Endothelial cell of umbilical vein (primary cell): ENCODE measurements at regions not wholly inside any gene's neighbourhood (a gene's known extent, or its start where the extent isn't known, plus 50 kb on each side); places are given as distances from the start of the nearest gene placed in this dataset.

Source experiments
- BruUV-seq: library from RNA; stranded (reverse); fragments of 400-500 nt; replicated peaks from 2 replicates; lab custom pipeline; 2021; lab: Mats Ljungman, UMichigan
- CTCF ChIA-PET: fragments of 300-600, 350-600 bp; sonication (Branson Sonifier 250); formaldehyde crosslinking; loops from one replicate; lab custom pipeline; 2021; ENCODE audit warnings: antibody characterized with exemption, inconsistent platforms; lab: Charles Lee
- POLR2A ChIA-PET: fragments of 300-600, 350-600 bp; sonication (Branson Sonifier 250); formaldehyde crosslinking; loops from one replicate; lab custom pipeline; 2021; ENCODE audit warnings: antibody characterized with exemption, inconsistent platforms; lab: Charles Lee
- DNase-seq: peaks from one replicate; pipeline ENCODE4 v3.0.0-alpha.2; 2011; ENCODE audit warnings: low read depth, low spot score
- FAIRE-seq: peaks from 2 replicates; lab custom pipeline; 2011; peaks lifted over from hg19 to GRCh38; lab: Jason Lieb, UNC
- H2AFZ ChIP-seq: 2 replicates; pipeline ENCODE4 v1.6.0; 2012; ENCODE audit warnings: low read depth, low read length, control low read depth, inconsistent platforms
- H3K27ac ChIP-seq: 2 replicates; pipeline ENCODE4 v1.5.1; 2011; ENCODE audit warnings: low read depth, mild to moderate bottlenecking, control low read depth, low read length, moderate library complexity; ENCODE audit not compliant: insufficient read depth
- H3K27me3 ChIP-seq, 2 experiments: 2 replicates each; pipeline versions ENCODE4 v1.6.0 to v1.6.1; 2011; ENCODE audit warnings: low read length in 2 of 2, mixed read lengths in 1 of 2; ENCODE audit not compliant: control insufficient read depth in 2 of 2, insufficient read depth in 2 of 2
- H3K36me3 ChIP-seq, 2 experiments: 2 replicates in 1 of 2; 3 replicates in 1 of 2; pipeline ENCODE4 v1.5.1; 2011; ENCODE audit warnings: low read length in 2 of 2, mild to moderate bottlenecking in 1 of 2, moderate library complexity in 1 of 2; ENCODE audit not compliant: control insufficient read depth in 2 of 2, insufficient read depth in 2 of 2; ENCODE audit errors: extremely low read depth in 1 of 2
- H3K4me1 ChIP-seq: 3 replicates; pipeline ENCODE4 v1.5.1; 2011; ENCODE audit warnings: mild to moderate bottlenecking, low read length; ENCODE audit not compliant: control insufficient read depth, insufficient read depth; ENCODE audit errors: extremely low read depth
- H3K4me2 ChIP-seq: 2 replicates; pipeline ENCODE4 v1.6.1; 2011; ENCODE audit warnings: low read length, control low read depth, mixed read lengths; ENCODE audit not compliant: insufficient read depth
- H3K4me3 ChIP-seq, 3 experiments: fragments of 200-600 bp in 1 of 3; sonication (generic), shearing (Covaris generic) in 1 of 3; replicated peaks in 1 of 3; 2 replicates each; pipeline ENCODE4 v1.5.1; 2011 to 2016; ENCODE audit warnings: control low read depth in 3 of 3, low read length in 3 of 3, mild to moderate bottlenecking in 2 of 3, inconsistent platforms in 1 of 3, low read depth in 1 of 3, moderate library complexity in 1 of 3; ENCODE audit not compliant: insufficient read depth in 1 of 3
- H3K79me2 ChIP-seq: 2 replicates; pipeline ENCODE4 v1.6.0; 2012; ENCODE audit warnings: low read length, inconsistent platforms; ENCODE audit not compliant: control insufficient read depth, insufficient read depth
- H3K9ac ChIP-seq: replicated peaks from 2 replicates; pipeline ENCODE3; 2011; ENCODE audit warnings: low read length, control low read depth; ENCODE audit not compliant: insufficient read depth; ENCODE audit errors: extremely low read depth
- H3K9me1 ChIP-seq: replicated peaks from 3 replicates; pipeline ENCODE4 v1.6.0; 2011; ENCODE audit warnings: mild to moderate bottlenecking, low read length; ENCODE audit not compliant: control insufficient read depth, insufficient read depth; ENCODE audit errors: extremely low read depth
- H3K9me3 ChIP-seq: replicated peaks from 2 replicates; pipeline ENCODE4 v1.5.1; 2012; ENCODE audit warnings: low read length, inconsistent platforms; ENCODE audit not compliant: control insufficient read depth, insufficient read depth
- H4K20me1 ChIP-seq: replicated peaks from 2 replicates; pipeline ENCODE3; 2011; ENCODE audit warnings: mild to moderate bottlenecking, low read length; ENCODE audit not compliant: control insufficient read depth, insufficient read depth; ENCODE audit errors: extremely low read depth
- CTCF ChIP-seq, 2 donors: IDR thresholded peaks; 1 replicate in 1 of 2; 2 replicates in 1 of 2; pipeline ENCODE4 v1.5.1; 2011; ENCODE audit warnings: low read length in 2 of 2, mild to moderate bottlenecking in 2 of 2, moderate library complexity in 2 of 2, control low read depth in 1 of 2, inconsistent platforms in 1 of 2, low read depth in 1 of 2; ENCODE audit not compliant: insufficient read depth in 1 of 2; ENCODE audit errors: extremely low read depth in 1 of 2
- EZH2 ChIP-seq: IDR thresholded peaks from 2 replicates; pipeline ENCODE4 v1.6.1; 2012; ENCODE audit warnings: borderline replicate concordance, low read depth, mild to moderate bottlenecking, moderate library complexity, low read length, inconsistent platforms; ENCODE audit not compliant: severe bottlenecking
- FOS ChIP-seq: IDR thresholded peaks from 2 replicates; pipeline ENCODE4 v1.6.1; 2011; ENCODE audit warnings: mild to moderate bottlenecking, low read length, moderate library complexity, borderline replicate concordance; ENCODE audit not compliant: insufficient read depth
- GATA2 ChIP-seq: IDR thresholded peaks from 2 replicates; pipeline ENCODE4 v1.7.0; 2011; ENCODE audit warnings: low read depth, mild to moderate bottlenecking, moderate library complexity, mixed read lengths, low read length; ENCODE audit not compliant: insufficient read length, insufficient read depth
- JUN ChIP-seq: IDR thresholded peaks from 2 replicates; pipeline ENCODE4 v1.6.1; 2011; ENCODE audit warnings: borderline replicate concordance, low read depth; ENCODE audit not compliant: insufficient read length, insufficient read depth
- MYC ChIP-seq: IDR thresholded peaks from one replicate; pipeline ENCODE4 v1.6.1; 2011; ENCODE audit warnings: mild to moderate bottlenecking, low read depth, low read length
- POLR2A ChIP-seq: IDR thresholded peaks from 2 replicates; pipeline ENCODE4 v1.6.1; 2012; ENCODE audit warnings: low read depth, mild to moderate bottlenecking, control low read depth, low read length
- POLR2AphosphoS5 ChIP-seq: IDR thresholded peaks from 2 replicates; pipeline ENCODE4 v1.6.1; 2012; ENCODE audit warnings: low read depth, mild to moderate bottlenecking, control low read depth, low read length, moderate library complexity; ENCODE audit not compliant: insufficient read depth
- dilution Hi-C: fragments of 300-500 bp; cut with MboI; formaldehyde crosslinking; loops from one replicate; pipeline ENCODE4 v1.15.0; 2019; ENCODE audit warnings: low sequenced_read_pairs; ENCODE audit not compliant: extremely low pct_ligation_motif_present
- intact Hi-C: fragments of 100-400 bp; cut with micrococcal nuclease; formaldehyde crosslinking; loops from one replicate; pipeline ENCODE4 v1.10.0; 2022
- TF ChIP-seq, protein P1 (sequence below): IDR thresholded peaks from 2 replicates; pipeline ENCODE4 v1.6.1; 2011; ENCODE audit not compliant: insufficient read depth, insufficient read length

- H3K4me2 ChIP-seq: no peak overlapping the region
- no peak overlapping the region for H3K4me3 ChIP-seq
- H3K36me3 ChIP-seq: no peaks in the 10 kb centered on the region
- CTCF ChIA-PET: interaction anchor here (0.6 to 6.0 kb wide), 6 partner anchors 9 to 175 kb away, joined by 3 to 350 read pairs (median 6); no protein-coding TSS in a partner anchor
- FAIRE-seq (no peak), DNase-seq (no peak)
- H3K27me3 ChIP-seq: peaks cover 0 to 4% of the 10 kb centered on the region in 2 experiments
- H3K9ac ChIP-seq: no peak overlapping the region
- H3K9me1 ChIP-seq: no peaks in the 10 kb centered on the region
- intact Hi-C loops (no loop called here), dilution Hi-C loops (no loop called here)
- BruUV-seq: no TSS peak
- POLR2A ChIA-PET: no interaction called here
- no peaks in the 10 kb centered on the region for H3K9me3 ChIP-seq
- no peak for TF ChIP-seq JUN
- no peak for TF ChIP-seq EZH2
- TF ChIP-seq, protein P1, sequence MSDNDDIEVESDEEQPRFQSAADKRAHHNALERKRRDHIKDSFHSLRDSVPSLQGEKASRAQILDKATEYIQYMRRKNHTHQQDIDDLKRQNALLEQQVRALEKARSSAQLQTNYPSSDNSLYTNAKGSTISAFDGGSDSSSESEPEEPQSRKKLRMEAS: no peak
- no peak for TF ChIP-seq MYC
- TF ChIP-seq POLR2AphosphoS5: no peak
- no peak for TF ChIP-seq POLR2A
- no peak for TF ChIP-seq GATA2
- TF ChIP-seq CTCF (IDR thresholded peaks at IDR 0.05; ENCODE audit: extremely low read depth in 1 of 2, insufficient read depth in 1 of 2, low read depth in 1 of 2, low read length in 2 of 2): no peak
- no peak for TF ChIP-seq FOS
- H3K4me1 ChIP-seq: no peaks in the 10 kb centered on the region
- H4K20me1 ChIP-seq: no peaks in the 10 kb centered on the region
- no peak overlapping the region for H2AFZ ChIP-seq
- H3K27ac ChIP-seq: no peak overlapping the region
- H3K79me2 ChIP-seq: no peaks in the 10 kb centered on the region
These were observed 255.7 kb downstream of the BUD13 start for GRCh38 chr11:116517077-116517476.
